GM21423 (cell line): ENCODE measurements at regions not wholly inside any gene's neighbourhood (a gene's known extent, or its start where the extent isn't known, plus 50 kb on each side); places are given as distances from the start of the nearest gene placed in this dataset.
A peak's percentile ranks its signal among the peaks of the same experiment; 100 is the strongest.
"Not testable (repeated sequence)": the region's sequence is repeated elsewhere in the genome, so short reads cannot be mapped to it uniquely, and the experiment has no call there.

ENCODE experiments used
- ATAC-seq: cut with Tn5 transposase; IDR thresholded peaks from one replicate; pipeline ENCODE4 v1.9.1; 2021; ENCODE audit warnings: mild to moderate bottlenecking, moderate library complexity; ENCODE audit not compliant: unreplicated experiment

DNA sequence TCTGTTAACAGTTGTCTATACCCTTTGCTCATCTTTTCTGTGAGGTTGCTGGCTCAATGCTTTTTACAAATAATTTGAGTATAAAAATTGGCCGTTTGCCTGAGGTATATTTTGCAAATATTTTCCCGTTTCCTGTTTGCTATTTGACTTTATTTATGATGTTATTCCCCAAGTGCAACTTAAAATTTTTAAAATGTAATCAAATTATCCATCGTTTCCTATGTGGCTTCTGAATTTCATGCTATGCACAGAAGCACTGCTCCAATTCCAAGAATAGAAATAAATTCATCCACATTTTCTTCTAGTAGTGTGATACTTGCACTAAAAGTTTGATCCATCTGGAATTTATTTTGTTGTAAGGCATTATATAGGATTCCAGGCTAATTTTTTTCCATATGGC, 123.6 kb downstream of the ZNF608 start:
- no peak for ATAC-seq

DNA sequence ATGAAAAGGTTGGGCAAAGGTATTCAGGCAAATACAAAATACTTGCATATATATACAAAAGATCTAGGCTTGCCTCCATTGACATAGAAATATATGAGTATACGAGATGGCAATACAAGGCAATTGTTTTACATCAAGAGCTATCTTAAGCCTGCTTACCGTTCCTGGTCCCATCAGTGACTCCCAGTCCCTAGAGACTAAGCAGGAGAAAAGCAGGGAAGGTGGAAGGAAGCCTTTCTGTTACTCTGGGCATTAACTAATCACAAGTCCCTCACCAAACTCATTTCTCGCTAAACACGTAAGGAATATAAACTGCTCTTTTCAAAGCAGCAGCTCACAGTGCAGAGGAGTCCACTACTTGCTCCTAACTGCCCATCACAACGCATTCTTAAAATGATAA, 125.2 kb downstream of the ZNF608 start:
- no peak for ATAC-seq

DNA sequence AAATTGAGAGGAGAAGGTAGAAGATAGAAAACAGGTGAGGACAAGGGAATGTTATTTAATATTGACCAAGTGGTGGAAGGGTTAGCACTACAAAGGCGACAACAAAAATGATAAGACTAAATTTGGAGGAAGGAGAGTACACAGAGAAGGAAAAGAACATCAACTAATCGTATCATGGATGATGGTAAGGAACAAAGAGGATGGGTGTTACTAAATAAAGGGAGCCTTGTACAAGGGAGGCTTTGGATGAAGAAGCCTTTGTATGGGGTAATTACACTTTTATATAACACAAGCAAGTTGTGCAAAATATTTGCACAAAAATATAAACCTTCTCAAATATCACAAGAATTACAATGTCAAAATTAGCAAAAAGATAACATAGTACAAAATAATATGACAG, 125.7 kb downstream of the ZNF608 start:
- ATAC-seq: no peak

DNA sequence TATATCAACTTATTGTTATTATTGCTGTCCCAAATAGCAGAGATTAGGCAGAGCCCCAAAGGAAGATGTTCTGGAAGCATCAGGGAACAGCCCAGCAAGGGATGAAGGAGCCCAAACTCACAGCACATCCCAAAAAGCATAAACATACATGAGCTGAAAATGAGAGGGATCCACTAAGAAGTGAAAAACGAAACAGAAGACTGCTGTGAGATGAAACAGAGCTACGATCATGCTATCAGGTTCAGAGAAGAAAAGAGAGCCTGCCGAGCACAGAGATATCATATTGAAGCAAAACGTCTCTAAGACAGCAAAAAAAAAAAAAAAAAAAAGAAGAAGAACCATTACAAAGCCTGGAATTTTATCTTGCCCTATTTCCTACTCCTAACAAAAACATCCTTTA, 127.3 kb downstream of the ZNF608 start:
- ATAC-seq: no peak

DNA sequence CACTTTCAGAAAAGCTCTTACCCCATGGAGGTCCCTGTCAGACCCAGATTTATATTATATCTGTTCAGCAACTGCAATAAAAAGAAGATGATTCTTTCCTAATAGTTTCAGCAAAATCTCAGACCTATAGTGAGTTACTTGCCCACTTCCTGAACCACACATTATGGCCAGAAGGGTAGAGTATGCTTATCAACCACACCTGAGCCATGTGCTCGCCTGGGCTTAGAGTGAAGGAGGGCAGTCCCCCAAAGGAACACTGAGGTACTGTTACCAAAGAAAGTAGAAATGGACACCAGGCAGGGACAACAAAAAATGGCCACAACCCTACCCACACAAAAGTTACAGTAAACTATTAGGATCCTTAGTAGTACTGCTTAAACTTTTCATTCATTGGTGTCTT, 128.7 kb downstream of the ZNF608 start:
- no peak for ATAC-seq

DNA sequence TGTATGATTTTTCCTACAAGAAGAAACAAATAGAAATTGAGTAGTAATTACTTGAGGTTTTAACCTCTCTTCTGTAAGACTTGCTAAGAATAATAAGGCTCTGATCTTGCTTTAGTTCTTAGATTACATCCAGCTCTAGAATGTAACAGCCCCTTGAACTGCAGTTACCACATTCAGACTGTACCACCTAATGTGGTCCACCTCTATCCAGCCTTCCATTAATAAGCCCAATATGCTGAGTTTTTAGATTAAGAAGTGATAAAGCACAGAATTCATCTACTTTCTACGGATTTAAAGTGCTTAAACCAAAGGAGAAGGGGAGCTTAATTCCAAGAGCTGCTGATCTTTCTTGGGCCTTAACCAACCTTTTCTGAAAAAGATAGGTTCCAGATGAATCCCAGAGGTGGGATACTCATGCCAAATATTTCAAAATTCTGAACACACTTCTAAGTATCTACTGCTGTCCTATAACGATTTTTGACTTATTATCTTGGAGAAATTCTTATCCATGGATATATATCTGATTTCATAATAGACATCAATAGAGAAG, 131.5 kb downstream of the ZNF608 start:
- ATAC-seq: no peak

DNA sequence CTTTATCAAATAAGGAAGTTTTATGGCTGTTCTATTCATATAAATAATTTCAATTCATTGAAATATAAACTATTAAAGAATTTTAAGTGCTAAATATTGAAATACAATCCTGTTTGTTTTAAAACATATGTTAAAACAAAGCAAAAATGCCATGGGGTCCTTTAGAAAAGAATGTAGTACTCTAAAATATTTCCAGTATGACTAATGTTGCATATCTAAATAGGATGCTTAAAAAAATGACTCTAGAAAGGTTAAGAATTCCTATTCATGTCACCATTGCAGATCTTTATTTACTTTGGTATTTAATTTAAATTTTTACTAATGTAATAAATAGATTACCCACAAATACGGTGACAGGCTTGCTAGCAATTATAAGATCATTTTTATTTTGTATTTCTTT, 132.3 kb downstream of the ZNF608 start:
- ATAC-seq: no peak

GRCh38 chr5:124613273-124613953, 133.0 kb downstream of the ZNF608 start:
- ATAC-seq: no peak

GRCh38 chr5:124612023-124612422, 134.4 kb downstream of the ZNF608 start:
- ATAC-seq: no peak

- ATAC-seq: not testable (repeated sequence)
These were observed 135.2 kb downstream of the ZNF608 start for GRCh38 chr5:124611262-124611661.

DNA sequence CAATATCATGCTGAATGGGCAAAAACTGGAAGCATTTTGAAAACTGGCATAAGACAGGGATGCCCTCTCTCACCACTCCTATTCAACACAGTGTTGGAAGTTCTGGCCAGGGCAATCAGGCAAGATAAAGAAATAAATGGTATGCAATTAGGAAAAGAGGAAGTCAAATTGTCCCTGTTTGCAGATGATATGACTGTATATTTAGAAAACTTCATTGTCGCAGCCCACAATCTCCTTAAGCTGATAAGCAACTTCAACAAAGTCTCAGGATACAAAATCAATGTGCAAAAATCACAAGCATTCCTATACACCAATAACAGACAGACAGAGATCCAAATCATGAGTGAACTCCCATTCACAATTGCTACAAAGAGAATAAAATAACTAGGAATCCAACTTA, 136.8 kb downstream of the ZNF608 start:
- ATAC-seq: not testable (repeated sequence)

DNA sequence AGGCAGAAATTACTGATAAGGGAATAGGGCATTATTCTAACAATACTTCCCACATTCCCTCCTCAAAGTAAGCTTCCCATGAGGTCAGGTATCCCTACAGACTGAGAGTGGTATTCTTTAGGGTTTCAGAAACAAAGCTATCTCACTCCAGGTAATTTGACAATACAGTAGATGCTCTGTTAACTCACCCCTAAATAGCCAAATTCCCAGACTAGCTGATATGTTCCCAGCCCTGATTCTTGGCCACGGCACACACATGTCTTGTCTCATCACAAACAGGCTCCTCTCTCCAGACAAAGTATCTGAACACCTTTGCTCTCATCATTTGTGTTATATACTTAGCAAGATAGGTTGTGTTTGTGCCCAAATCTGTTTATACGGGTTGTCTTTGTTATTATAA, 139.9 kb downstream of the ZNF608 start:
- no peak for ATAC-seq

- no peak for ATAC-seq
These were observed 140.3 kb downstream of the ZNF608 start for GRCh38 chr5:124606093-124606492.

DNA sequence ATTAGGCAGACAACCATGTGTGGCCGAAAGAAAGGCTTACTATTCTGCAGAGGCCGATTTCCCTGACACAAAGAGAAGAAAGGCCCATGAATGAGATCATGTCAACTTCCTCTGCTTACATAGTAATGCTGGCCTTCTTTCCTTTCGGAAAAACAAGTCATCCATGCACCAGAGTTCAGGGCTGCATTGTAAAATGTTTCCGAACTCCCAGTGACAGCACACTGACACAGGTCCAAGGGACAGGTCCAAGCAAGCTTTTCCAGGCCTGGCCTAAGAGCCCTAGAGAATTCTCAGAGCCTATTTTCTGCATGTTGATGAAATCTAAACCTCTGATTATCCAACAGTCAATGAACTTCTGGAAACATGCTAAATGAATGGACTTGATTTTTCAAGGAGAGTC, 140.9 kb downstream of the ZNF608 start:
- no peak for ATAC-seq

GRCh38 chr5:124604419-124604818, 142.0 kb downstream of the ZNF608 start:
- no peak for ATAC-seq

- ATAC-seq: no peak
These were observed 143.4 kb downstream of the ZNF608 start for GRCh38 chr5:124602925-124603650.

DNA sequence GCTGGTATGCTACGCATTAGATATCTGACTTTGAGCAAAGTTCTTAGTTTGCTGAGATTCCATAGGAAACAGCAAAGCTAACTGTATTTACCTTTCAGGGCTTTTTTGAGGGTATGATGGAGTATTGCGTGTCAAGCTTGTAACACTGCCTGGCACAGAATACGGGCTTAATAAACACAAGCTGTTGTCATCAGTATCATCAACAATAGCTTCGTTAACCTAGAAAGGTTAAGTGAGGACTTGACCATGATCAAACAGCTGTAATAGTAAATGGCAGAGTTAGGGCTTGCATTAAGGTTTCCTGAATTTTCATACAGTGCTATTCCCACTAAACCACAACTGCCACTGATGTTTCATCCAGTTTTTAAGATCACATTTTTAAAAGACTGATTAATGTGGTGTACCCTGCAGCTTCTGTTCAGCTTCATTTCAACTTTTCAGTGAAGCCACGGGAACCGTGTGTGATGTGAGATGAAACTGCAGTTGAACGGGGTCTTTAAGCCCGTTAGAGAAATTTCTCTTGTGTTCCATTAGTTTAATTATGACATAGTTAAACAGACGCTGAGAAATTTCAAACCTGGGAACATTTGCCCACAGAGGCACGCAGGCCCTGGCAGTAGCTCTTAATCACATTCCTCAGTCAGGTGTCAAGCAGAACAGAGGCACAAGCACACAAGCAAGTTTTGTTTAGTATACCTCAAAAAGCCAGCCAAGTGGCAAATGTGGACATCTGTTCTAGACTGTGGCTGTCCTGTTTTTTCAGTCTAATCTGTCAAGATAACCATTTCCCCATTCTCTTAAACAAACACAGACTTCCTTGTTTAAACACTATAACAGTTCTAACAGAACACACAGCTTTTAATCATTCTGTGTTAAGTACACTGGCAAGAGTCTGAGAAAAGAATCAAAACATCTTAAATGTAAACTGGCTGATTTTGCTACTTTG, 147.1 kb downstream of the ZNF608 start:
- ATAC-seq: peak; percentile 69

- ATAC-seq: no peak
These were observed 149.6 kb downstream of the ZNF608 start for GRCh38 chr5:124596595-124597421.

DNA sequence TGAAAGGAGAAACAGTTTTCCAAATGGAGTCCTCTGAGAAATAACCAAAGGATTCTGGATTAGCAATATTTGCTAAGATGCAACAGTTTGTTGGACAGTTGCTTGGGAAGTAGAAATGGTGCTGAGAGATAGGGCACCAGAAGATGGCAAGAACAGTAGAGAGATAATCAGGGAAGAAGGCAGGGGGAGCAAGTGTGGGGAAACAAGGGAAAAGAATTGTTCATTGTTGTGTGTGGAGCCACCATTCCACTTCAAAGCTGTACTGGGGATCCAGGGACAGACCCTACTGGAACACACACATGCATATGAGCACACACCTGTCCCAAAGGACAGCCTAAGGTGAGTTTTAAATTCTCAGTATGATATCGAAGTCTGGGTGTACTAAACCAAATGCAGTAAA, 152.5 kb downstream of the ZNF608 start:
- no peak for ATAC-seq

DNA sequence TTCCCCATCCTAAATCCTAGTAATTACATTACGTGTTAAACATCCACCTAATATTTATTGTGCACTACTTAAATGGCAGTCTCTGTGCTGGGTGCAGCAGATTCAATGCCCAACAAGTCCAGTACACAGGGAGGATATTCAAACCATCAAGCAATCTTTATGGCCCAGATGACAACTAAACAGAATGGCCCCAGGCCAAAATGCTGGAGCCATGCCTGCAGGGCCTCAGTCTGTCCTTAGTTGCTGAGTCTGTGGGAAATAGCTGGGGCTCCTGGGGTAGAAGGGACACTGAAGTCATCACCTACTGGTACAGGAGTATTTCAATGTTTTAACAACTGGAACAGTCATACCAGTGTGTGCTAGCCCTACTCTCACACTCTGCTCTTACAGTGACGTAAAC, 153.5 kb downstream of the ZNF608 start:
- no peak for ATAC-seq
